OCI-LY1 (cell line): ENCODE measurements at regions not wholly inside any gene's neighbourhood (a gene's known extent, or its start where the extent isn't known, plus 50 kb on each side); places are given as distances from the start of the nearest gene placed in this dataset.

Source experiments
- EZH2 ChIP-seq: fragments of 200-600 bp; sonication (generic), shearing (Covaris generic); IDR thresholded peaks from 2 replicates; pipeline ENCODE4 v1.8.0; 2017; ENCODE audit warnings: borderline replicate concordance, mixed run types, mild to moderate bottlenecking, antibody characterized with exemption, low read length, moderate library complexity, mixed read lengths
- TF ChIP-seq, protein P1 (sequence below): fragments of 200-600 bp; sonication (generic), shearing (Covaris generic); IDR thresholded peaks from 2 replicates; pipeline ENCODE4 v1.5.1; 2017; ENCODE audit warnings: mild to moderate bottlenecking, antibody characterized with exemption, low read length, moderate library complexity, mixed read lengths

GRCh38 chr1:214980921-214981320 is 101.6 kb upstream of the KCNK2 start:
- TF ChIP-seq, protein P1, sequence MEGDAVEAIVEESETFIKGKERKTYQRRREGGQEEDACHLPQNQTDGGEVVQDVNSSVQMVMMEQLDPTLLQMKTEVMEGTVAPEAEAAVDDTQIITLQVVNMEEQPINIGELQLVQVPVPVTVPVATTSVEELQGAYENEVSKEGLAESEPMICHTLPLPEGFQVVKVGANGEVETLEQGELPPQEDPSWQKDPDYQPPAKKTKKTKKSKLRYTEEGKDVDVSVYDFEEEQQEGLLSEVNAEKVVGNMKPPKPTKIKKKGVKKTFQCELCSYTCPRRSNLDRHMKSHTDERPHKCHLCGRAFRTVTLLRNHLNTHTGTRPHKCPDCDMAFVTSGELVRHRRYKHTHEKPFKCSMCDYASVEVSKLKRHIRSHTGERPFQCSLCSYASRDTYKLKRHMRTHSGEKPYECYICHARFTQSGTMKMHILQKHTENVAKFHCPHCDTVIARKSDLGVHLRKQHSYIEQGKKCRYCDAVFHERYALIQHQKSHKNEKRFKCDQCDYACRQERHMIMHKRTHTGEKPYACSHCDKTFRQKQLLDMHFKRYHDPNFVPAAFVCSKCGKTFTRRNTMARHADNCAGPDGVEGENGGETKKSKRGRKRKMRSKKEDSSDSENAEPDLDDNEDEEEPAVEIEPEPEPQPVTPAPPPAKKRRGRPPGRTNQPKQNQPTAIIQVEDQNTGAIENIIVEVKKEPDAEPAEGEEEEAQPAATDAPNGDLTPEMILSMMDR, result no peak
- TF ChIP-seq EZH2, result no peak
